HG02763 (cell line): ENCODE measurements at regions not wholly inside any gene's neighbourhood (a gene's known extent, or its start where the extent isn't known, plus 50 kb on each side); places are given as distances from the start of the nearest gene placed in this dataset.
"Not testable (repeated sequence)": the region's sequence is repeated elsewhere in the genome, so short reads cannot be mapped to it uniquely, and the experiment has no call there.

Experiments
- ATAC-seq: cut with Tn5 transposase; IDR thresholded peaks from one replicate; pipeline ENCODE4 v1.9.1; 2021; ENCODE audit warnings: mild to moderate bottlenecking, moderate library complexity; ENCODE audit not compliant: unreplicated experiment

DNA sequence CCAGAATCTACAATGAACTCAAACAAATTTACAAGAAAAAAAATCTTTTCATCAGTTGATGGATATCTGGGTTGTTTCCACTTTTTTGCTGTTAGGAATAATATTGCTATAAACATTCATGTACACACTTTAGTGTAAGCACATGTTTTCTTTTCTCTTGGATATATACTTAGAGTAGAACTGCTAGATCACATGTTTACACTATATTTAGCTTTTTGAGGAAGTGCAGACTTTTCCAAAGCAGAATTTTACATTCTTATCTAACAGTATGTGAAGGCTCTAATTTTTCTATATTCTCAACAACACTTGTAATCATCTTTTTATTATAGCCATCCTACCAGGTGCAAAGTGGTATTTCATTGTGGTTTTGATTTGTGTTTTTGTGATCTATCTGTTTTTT lies 103.6 kb upstream of the RMP24 start:
- no peak for ATAC-seq

GRCh38 chr18:35871337-35871736 lies 101.1 kb upstream of the RMP24 start:
- ATAC-seq = no peak

DNA sequence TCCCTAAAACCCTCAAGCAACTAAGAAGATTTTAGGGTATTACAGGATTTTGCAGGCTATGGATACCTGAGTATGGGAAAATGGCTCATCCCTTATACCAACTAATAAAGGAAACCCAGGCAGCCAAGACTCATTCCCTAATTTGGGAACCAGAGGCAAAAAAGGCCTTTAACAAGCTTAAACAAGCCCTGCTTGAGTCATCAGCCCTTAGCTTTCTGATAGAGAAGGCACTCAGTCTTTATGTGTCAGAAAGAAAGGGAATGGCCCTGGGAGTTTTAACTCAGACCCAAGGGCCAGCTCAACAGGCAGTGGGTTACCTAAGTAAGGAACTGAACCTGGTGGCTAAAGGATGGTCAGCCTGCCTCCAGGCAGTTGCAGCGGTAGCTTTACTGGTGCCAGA lies 96.9 kb upstream of the RMP24 start:
- no peak for ATAC-seq

DNA sequence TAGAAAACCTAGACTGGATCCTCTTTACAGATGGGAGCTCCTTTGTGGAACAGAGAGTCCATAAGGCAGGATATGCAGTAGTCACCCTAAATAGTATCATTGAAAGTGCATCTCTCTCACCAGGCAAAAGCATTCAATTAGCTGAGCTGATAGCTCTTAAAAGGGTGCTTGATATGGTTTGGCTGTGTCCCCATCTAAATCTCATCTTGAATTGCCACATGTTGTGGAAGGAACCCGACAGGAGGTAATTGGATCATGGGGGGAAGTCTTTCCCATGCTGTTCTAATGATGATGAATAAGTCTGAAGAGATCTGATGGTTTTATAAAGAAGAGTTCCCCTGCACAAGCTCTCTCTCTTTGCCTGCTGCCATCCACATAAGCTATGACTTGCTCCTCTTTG lies 96.2 kb upstream of the RMP24 start:
- no peak for ATAC-seq

GRCh38 chr18:35880788-35881455 lies 91.6 kb upstream of the RMP24 start:
- ATAC-seq = no peak

DNA sequence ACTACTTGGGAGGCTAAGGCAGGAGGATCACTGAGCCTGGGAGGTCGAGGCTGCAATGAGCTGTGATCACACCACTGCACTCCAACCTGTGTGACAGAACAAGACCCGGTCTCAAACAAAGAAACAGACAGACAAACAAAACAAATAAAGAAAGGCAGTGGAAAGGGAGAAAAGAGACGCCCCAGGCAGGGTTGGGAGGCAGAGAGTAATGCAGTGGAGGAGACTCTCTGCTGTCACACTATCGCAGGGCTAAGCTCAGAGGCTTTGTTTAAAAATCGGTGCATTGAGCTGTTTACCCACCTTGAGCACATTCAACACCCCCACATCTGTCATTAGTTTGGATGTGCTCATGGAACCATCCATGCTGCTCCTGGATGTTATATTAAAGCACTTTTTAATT lies 84.2 kb upstream of the RMP24 start:
- no peak for ATAC-seq

DNA sequence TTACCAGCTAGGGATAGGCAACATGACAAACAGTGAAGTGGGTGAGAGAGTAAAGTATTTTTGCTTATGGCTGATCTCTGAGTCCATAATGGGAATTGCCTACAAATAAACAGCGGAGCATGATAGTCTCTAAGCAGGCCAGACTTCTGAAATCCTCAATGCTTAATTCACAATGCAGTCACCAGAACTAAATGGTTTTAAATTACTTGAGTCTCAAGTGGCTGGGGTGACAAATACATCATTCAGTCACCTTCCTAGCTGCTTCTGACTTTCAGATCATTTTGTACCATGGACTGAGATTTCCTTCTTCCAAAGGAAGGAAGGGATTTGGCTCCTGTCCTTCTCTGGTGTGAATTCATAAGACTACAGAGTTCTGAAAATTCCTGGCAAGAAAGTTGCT lies 82.8 kb upstream of the RMP24 start:
- no peak for ATAC-seq

GRCh38 chr18:35890323-35890722 lies 82.2 kb upstream of the RMP24 start:
- ATAC-seq = no peak

DNA sequence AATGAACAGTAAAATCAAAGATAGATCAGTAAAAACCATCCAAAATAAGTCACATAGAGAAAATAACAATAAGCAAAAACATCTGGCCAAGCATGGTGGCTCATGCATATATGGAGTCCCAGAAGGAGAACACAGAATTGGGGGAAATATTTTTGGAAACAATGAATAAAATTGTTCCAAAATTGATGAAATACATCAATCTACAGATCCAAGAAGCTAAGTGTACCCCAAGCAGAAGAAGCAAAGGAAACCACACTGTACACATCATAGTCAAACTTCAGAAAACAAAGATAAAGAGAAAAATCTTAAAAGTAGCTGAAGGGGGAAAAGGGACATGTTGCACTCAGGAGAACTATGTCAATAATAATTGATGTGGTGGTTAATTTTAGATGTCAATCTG lies 80.4 kb upstream of the RMP24 start:
- ATAC-seq = no peak

DNA sequence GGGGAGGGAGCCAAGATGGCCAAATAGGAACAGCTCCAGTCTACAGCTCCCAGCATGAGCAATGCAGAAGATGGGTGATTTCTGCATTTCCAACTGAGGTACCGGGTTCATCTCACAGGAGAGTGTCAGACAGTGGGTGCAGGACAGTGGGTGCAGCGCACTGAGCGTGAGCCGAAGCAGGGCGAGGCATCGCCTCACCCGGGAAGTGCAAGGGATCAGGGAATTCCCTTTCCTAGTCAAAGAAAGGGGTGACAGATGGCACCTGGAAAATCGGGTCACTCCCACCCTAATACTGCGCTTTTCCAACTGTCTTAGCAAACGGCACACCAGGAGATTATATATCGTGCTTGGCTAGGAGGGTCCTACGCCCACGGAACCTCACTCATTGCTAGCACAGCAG lies 75.0 kb upstream of the RMP24 start:
- ATAC-seq = not testable (repeated sequence)

DNA sequence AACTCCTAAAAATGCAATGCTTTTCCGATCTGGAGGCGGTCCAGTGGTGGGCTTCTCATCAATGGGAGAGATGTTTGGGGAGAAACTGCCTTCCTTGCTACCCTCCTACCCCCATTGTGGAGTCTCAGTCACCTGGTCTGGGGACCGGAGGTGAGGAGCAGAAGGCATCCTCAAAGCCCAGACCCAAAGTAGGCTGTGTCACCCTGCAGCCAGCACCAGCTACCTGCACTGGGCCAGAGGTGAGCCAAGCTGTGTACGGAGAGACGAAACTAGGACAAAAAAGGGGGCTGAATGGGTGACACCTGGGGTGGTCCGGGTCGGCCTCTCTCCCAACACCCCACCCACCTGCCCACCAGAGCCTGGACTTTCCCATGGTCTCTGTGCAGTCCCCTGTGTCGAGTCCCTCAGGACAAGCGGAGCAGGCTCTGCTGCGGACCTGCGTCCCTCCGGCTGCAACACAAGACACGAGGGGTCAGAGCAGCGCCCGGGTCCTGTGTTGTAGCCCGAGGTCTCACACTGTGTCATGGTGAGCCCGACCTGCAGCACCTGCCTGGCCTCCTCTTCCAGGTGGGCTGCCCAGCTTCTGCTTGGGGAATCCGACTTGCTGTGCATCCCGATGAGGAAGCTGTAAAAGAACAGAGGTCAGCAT lies 68.0 kb upstream of the RMP24 start:
- ATAC-seq = no peak

- no peak for ATAC-seq
These were observed 67.0 kb upstream of the RMP24 start for GRCh38 chr18:35905436-35905835.

- ATAC-seq = not testable (repeated sequence)
These were observed 66.2 kb upstream of the RMP24 start for GRCh38 chr18:35906291-35906690.

- no peak for ATAC-seq
These were observed 62.2 kb upstream of the RMP24 start for GRCh38 chr18:35910327-35910726.

- ATAC-seq = no peak
These were observed 60.1 kb upstream of the RMP24 start for GRCh38 chr18:35912332-35912731.

DNA sequence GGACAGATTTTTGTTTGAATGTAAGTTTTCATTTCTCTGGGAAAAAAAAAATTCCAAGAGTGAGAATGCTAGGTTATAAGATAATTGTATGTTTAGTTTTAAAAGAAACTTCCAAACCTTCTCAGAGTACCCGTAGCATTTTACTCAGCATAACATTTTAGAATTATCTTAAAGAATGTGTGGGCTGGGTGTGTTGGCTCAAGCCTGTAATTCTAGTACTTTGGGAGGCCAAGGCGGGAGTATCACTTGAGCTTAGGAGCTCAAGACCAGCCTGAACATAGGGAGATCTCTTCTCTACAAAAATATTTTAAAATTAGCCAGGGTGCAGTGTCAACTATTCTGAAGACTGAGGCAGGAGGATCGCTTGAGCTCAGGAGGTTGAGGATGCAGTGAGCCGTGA lies 57.4 kb upstream of the RMP24 start:
- ATAC-seq = no peak

DNA sequence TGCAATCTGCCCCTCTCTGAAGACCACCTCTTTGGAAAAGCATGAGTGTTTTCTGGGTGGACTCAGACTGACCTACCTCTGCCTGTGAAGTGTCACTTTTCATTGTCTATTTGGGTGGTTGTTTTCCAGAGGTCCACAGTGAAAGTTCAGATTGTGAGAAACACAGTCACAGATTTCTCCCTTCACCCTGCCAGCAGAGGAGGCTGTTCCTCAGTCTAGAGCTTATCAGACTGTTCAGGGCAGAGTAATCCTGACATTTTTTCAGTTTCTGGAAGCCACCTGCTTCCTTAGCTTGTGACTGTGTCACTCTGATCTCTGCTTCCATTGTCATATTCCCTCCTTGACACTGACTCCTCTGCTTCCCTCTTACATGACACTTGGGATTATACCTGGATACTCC lies 55.4 kb upstream of the RMP24 start:
- ATAC-seq = no peak

DNA sequence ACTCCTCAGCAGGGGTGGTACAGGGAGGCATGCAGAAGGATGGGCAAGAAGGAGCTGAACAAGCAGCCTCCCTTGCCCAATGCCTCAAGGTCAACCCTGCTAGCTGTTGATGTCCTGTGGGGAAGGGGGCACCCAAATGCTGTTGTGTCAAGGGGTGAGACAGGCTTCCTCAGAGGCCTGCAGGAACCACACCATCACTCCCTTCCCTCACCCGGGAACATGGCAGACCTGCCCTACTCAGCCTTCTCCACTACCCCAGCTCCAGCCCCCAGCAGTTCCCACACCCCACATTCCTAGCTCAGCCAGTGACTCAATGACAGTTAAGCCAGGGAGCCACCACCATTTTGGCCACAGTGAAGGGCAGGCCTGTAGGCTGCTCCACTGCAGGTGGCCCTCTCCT lies 53.9 kb upstream of the RMP24 start:
- no peak for ATAC-seq

GRCh38 chr18:35919179-35919578 lies 53.3 kb upstream of the RMP24 start:
- ATAC-seq = no peak

GRCh38 chr18:35920623-35921022 lies 51.9 kb upstream of the RMP24 start:
- ATAC-seq = no peak
